Activated CD4-positive, alpha-beta T cell treated with anti-CD3 and anti-CD28 coated beads, Interleukin-2, amount 10 ng/mL, durations not matched to agents 24 days and 14 days (primary cell): ENCODE measurements at regions not wholly inside any gene's neighbourhood (a gene's known extent, or its start where the extent isn't known, plus 50 kb on each side); places are given as distances from the start of the nearest gene placed in this dataset.

Source experiments
- DNase-seq: peaks from one replicate; pipeline ENCODE4 v3.0.0; 2022
- H3K27ac Mint-ChIP-seq: one replicate; pipeline ENCODE4 v1.8.0; 2022; ENCODE audit warnings: mild to moderate bottlenecking, mixed read lengths
- H3K27me3 Mint-ChIP-seq: one replicate; pipeline ENCODE4 v1.8.0; 2022; ENCODE audit warnings: mixed read lengths
- H3K36me3 Mint-ChIP-seq: one replicate; pipeline ENCODE4 v1.8.0; 2022; ENCODE audit warnings: low read depth, mild to moderate bottlenecking, mixed read lengths
- H3K4me1 Mint-ChIP-seq: one replicate; pipeline ENCODE4 v1.8.0; 2021; ENCODE audit warnings: mixed read lengths
- H3K4me3 Mint-ChIP-seq: one replicate; pipeline ENCODE4 v1.8.0; 2022; ENCODE audit warnings: mild to moderate bottlenecking, moderate library complexity, mixed read lengths
- H3K9me3 Mint-ChIP-seq: one replicate; pipeline ENCODE4 v1.8.0; 2021; ENCODE audit warnings: mixed read lengths
- intact Hi-C: fragments of 100-400 bp; cut with micrococcal nuclease; formaldehyde crosslinking; loops from one replicate; pipeline ENCODE4 v1.15.1; 2023

DNA sequence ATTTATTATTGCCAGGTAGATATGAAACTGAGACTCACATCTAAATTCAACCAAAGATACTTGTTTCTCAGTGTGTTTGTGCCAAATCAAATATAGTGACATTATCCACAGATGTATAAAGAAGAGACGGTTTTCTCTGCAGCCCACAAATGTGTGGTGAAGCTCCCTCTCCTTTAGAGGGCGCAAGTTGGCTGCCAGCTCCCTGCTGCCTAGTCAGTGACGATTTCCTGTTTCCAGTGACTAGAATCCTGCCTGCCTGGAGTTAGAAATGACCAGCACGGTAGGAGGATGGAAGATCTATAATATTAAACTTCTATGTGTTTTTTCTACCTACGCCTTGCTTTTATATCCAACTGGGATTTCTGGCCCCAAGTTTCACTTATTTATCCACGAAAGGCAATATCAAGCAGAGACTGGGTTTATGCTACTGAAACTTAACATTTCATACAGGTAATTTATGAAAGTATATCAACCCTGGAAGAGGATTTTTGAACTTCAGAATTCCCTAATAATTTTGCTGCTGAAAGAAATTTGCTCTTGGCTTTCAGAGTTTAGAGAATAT is 1793.7 kb upstream of the TENM3 start:
- DNase-seq: no peak
- H3K36me3 Mint-ChIP-seq: no peaks in the 10 kb centered on the region
- no peaks in the 10 kb centered on the region for H3K27me3 Mint-ChIP-seq
- no peaks in the 10 kb centered on the region for H3K9me3 Mint-ChIP-seq
- intact Hi-C loops: no loop called here
- H3K4me1 Mint-ChIP-seq: no peaks in the 10 kb centered on the region
- H3K4me3 Mint-ChIP-seq: no peak overlapping the region
- no peak overlapping the region for H3K27ac Mint-ChIP-seq

DNA sequence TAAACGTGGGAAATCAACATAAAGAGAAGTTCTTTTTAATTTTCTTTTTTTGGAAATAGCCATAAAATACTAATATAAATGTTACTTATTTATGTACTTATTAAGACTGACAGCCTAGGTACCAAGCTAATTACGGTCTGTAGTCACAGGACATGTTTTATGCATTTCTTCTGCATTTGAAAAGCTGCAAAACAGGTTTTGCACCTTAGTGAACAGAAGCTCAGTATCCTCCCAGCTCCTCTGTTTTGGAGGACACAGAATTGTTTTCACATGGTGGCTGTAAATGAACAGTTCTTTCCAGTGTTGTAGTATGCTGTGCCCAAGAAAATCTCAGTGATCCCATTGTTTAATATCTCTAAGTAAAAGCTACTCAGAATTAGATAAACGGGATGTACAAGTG is 1788.0 kb upstream of the TENM3 start:
- Mint-ChIP-seq H3K4me1 (no peaks in the 10 kb centered on the region), H3K4me3 (no peak overlapping the region), H3K36me3 (no peaks in the 10 kb centered on the region), H3K27ac (no peak overlapping the region), H3K9me3 (no peaks in the 10 kb centered on the region), H3K27me3 (no peaks in the 10 kb centered on the region)
- DNase-seq: no peak
- intact Hi-C loops: no loop called here

- Mint-ChIP-seq H3K27me3 (no peaks in the 10 kb centered on the region), H3K36me3 (no peaks in the 10 kb centered on the region), H3K4me3 (no peak overlapping the region), H3K27ac (no peak overlapping the region), H3K9me3 (no peaks in the 10 kb centered on the region), H3K4me1 (no peaks in the 10 kb centered on the region)
- no peak for DNase-seq
- intact Hi-C loops: no loop called here
Measured at GRCh38 chr4:180456928-180457327, 1786.3 kb upstream of the TENM3 start.

GRCh38 chr4:180462116-180462515 is 1781.1 kb upstream of the TENM3 start:
- no peaks in the 10 kb centered on the region for H3K27me3 Mint-ChIP-seq
- no peak overlapping the region for H3K27ac Mint-ChIP-seq
- H3K36me3 Mint-ChIP-seq: no peaks in the 10 kb centered on the region
- no peak overlapping the region for H3K4me3 Mint-ChIP-seq
- no peaks in the 10 kb centered on the region for H3K9me3 Mint-ChIP-seq
- no peaks in the 10 kb centered on the region for H3K4me1 Mint-ChIP-seq
- DNase-seq: no peak
- intact Hi-C loops: no loop called here

GRCh38 chr4:180465364-180465763 is 1777.8 kb upstream of the TENM3 start:
- no peak for DNase-seq
- Mint-ChIP-seq H3K4me3 (no peak overlapping the region), H3K4me1 (no peaks in the 10 kb centered on the region), H3K27me3 (no peaks in the 10 kb centered on the region), H3K27ac (no peak overlapping the region), H3K9me3 (no peaks in the 10 kb centered on the region), H3K36me3 (no peaks in the 10 kb centered on the region)
- intact Hi-C loops: no loop called here

DNA sequence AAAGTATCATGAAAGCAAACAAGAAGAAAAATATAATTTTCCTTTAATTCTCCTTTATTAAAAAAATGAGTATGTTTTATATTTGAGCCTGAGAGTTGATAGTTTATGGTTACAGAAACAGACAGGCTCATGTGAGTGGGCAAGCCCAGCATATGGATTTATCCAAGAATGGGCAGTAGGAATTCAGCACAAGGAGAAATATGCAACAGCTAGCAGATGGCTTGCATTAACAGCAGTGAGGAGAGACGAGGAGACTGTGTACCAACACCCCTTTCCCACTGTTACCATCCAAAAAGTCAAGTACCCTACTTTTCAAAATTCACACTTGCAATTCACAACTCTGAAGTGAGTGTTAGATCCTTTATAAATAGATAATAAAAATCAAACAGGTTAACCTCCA is 1760.2 kb upstream of the TENM3 start:
- no peaks in the 10 kb centered on the region for H3K27me3 Mint-ChIP-seq
- intact Hi-C loops: no loop called here
- H3K4me3 Mint-ChIP-seq: no peak overlapping the region
- no peaks in the 10 kb centered on the region for H3K9me3 Mint-ChIP-seq
- no peaks in the 10 kb centered on the region for H3K36me3 Mint-ChIP-seq
- H3K4me1 Mint-ChIP-seq: no peaks in the 10 kb centered on the region
- no peak for DNase-seq
- H3K27ac Mint-ChIP-seq: no peak overlapping the region

DNA sequence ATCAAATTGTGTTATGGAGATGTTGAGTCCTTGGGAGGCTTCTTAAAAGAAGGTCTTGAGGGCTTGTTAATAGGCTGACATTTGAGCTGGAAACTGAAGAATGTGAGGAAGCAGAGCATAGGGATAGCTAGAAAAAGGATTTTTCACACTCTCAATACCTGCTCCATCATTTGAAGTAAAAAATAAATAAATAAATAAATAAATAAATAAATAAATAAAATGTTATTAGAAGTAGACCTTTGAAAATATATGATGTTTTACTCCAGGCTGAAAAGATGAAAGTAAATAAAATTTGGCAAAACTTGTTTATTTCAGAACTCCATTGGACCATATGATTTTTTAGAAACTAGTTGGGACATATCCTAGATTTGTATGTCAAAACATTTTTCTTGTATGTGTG is 1757.8 kb upstream of the TENM3 start:
- H3K27ac Mint-ChIP-seq: no peak overlapping the region
- intact Hi-C loops: no loop called here
- no peak for DNase-seq
- no peaks in the 10 kb centered on the region for H3K4me1 Mint-ChIP-seq
- no peaks in the 10 kb centered on the region for H3K9me3 Mint-ChIP-seq
- H3K36me3 Mint-ChIP-seq: no peaks in the 10 kb centered on the region
- no peaks in the 10 kb centered on the region for H3K27me3 Mint-ChIP-seq
- no peak overlapping the region for H3K4me3 Mint-ChIP-seq

GRCh38 chr4:180486342-180486741 is 1756.9 kb upstream of the TENM3 start:
- DNase-seq: no peak
- H3K36me3 Mint-ChIP-seq: no peaks in the 10 kb centered on the region
- H3K4me3 Mint-ChIP-seq: no peak overlapping the region
- intact Hi-C loops: no loop called here
- H3K27me3 Mint-ChIP-seq: no peaks in the 10 kb centered on the region
- no peaks in the 10 kb centered on the region for H3K4me1 Mint-ChIP-seq
- H3K27ac Mint-ChIP-seq: no peak overlapping the region
- H3K9me3 Mint-ChIP-seq: no peaks in the 10 kb centered on the region

- no peaks in the 10 kb centered on the region for H3K4me1 Mint-ChIP-seq
- H3K4me3 Mint-ChIP-seq: no peak overlapping the region
- no peaks in the 10 kb centered on the region for H3K9me3 Mint-ChIP-seq
- H3K27me3 Mint-ChIP-seq: no peaks in the 10 kb centered on the region
- no peak for DNase-seq
- intact Hi-C loops: no loop called here
- no peak overlapping the region for H3K27ac Mint-ChIP-seq
- no peaks in the 10 kb centered on the region for H3K36me3 Mint-ChIP-seq
Measured at GRCh38 chr4:180489787-180490186, 1753.4 kb upstream of the TENM3 start.

- DNase-seq: no peak
- intact Hi-C loops: no loop called here
- Mint-ChIP-seq H3K4me3 (no peak overlapping the region), H3K36me3 (no peaks in the 10 kb centered on the region), H3K27ac (no peak overlapping the region), H3K9me3 (no peaks in the 10 kb centered on the region), H3K27me3 (no peaks in the 10 kb centered on the region), H3K4me1 (no peaks in the 10 kb centered on the region)
Measured at GRCh38 chr4:180491210-180491609, 1752.0 kb upstream of the TENM3 start.

DNA sequence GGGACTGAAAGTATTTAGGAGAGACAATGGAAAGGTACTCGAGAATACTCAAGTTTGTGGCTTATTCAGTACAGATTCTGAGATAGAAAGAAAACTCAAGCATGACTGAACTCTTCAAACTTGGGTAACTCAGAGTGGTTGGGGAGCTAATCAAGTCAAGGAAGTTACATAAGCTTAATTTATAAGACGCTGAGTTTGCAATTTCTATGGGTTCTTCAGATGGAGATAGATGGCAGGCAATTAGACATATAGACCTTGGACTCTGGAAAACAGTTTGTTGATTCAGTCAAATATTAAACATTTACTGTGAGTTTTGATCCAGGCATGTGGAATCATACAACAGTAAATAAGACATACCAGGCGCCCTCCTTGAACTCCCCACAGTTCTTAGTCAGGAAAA is 1749.9 kb upstream of the TENM3 start:
- intact Hi-C loops: no loop called here
- DNase-seq: no peak
- Mint-ChIP-seq H3K4me3 (no peak overlapping the region), H3K4me1 (no peaks in the 10 kb centered on the region), H3K36me3 (no peaks in the 10 kb centered on the region), H3K9me3 (no peaks in the 10 kb centered on the region), H3K27me3 (no peaks in the 10 kb centered on the region), H3K27ac (no peak overlapping the region)

GRCh38 chr4:180500154-180500553 is 1743.0 kb upstream of the TENM3 start:
- no peak overlapping the region for H3K27ac Mint-ChIP-seq
- H3K36me3 Mint-ChIP-seq: no peaks in the 10 kb centered on the region
- H3K4me3 Mint-ChIP-seq: no peak overlapping the region
- H3K27me3 Mint-ChIP-seq: no peaks in the 10 kb centered on the region
- no peaks in the 10 kb centered on the region for H3K9me3 Mint-ChIP-seq
- no peak for DNase-seq
- H3K4me1 Mint-ChIP-seq: no peaks in the 10 kb centered on the region
- intact Hi-C loops: no loop called here

- intact Hi-C loops: no loop called here
- Mint-ChIP-seq H3K27ac (no peak overlapping the region), H3K9me3 (no peaks in the 10 kb centered on the region), H3K27me3 (no peaks in the 10 kb centered on the region), H3K4me3 (no peak overlapping the region), H3K36me3 (no peaks in the 10 kb centered on the region), H3K4me1 (no peaks in the 10 kb centered on the region)
- DNase-seq: no peak
Measured at GRCh38 chr4:180512801-180513475, 1730.3 kb upstream of the TENM3 start.

DNA sequence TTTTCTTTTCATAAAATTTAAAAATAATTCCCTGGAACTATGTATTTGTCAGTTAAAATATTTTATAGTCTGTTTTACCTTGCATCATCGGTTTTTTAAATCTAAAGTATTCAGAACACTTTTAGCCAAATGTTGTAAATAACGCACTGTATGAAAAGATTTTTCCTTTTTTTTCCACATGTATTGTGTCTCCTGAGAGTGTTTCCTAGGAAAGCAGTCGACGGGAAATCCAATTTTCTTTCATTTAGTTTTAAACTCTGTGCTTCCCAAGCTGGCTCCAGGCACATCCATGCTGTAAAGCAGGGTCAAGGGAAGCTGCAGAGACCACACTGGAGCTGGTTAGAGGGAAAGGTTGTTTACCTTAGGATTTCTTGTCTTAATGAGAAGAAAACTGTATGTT is 1724.3 kb upstream of the TENM3 start:
- H3K9me3 Mint-ChIP-seq: no peaks in the 10 kb centered on the region
- no peaks in the 10 kb centered on the region for H3K27me3 Mint-ChIP-seq
- no peaks in the 10 kb centered on the region for H3K36me3 Mint-ChIP-seq
- no peak overlapping the region for H3K4me3 Mint-ChIP-seq
- no peak overlapping the region for H3K27ac Mint-ChIP-seq
- DNase-seq: no peak
- intact Hi-C loops: no loop called here
- H3K4me1 Mint-ChIP-seq: no peaks in the 10 kb centered on the region

DNA sequence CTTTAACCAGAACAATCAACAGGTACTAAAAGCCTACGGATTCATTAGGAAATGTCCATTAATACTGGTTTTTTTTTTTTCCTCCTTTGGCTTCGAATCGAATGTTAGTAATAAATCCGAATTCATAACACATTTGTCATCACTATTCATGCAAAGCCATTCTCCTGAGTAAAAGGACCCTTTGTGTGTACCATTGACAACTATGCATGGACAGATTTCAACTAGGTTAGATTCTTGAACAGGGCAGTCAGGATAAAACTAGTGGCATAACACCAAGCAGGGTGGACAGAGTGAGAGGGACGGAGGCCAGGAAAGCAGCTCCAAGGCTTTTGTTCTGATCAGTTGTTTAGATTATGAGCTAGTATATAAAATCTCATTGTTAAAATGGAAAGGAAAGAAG is 1722.0 kb upstream of the TENM3 start:
- Mint-ChIP-seq H3K27me3 (no peaks in the 10 kb centered on the region), H3K27ac (no peak overlapping the region), H3K4me3 (no peak overlapping the region), H3K4me1 (no peaks in the 10 kb centered on the region), H3K36me3 (no peaks in the 10 kb centered on the region), H3K9me3 (no peaks in the 10 kb centered on the region)
- no peak for DNase-seq
- intact Hi-C loops: no loop called here
